Loucy (cell line): ENCODE measurements at regions not wholly inside any gene's neighbourhood (a gene's known extent, or its start where the extent isn't known, plus 50 kb on each side); places are given as distances from the start of the nearest gene placed in this dataset.

Experiments
- H2AFZ ChIP-seq: fragments of 200-600 bp; sonication (generic); 2 replicates; pipeline ENCODE4 v1.6.0; 2016; ENCODE audit warnings: antibody characterized with exemption, mild to moderate bottlenecking, low read length, moderate library complexity
- H3F3A ChIP-seq: fragments of 200-600 bp; 2 replicates; pipeline ENCODE4 v1.6.0; 2016; ENCODE audit warnings: antibody characterized with exemption, low read depth, mild to moderate bottlenecking
- H3K27me3 ChIP-seq: fragments of 200-600 bp; sonication (generic); 2 replicates; pipeline ENCODE4 v1.6.1; 2014; ENCODE audit warnings: low read length, mild to moderate bottlenecking; ENCODE audit not compliant: insufficient read depth, poor library complexity, severe bottlenecking
- H3K36me3 ChIP-seq: fragments of 200-600 bp; sonication (generic); 2 replicates; pipeline ENCODE4 v1.6.1; 2016; ENCODE audit warnings: low read length; ENCODE audit not compliant: insufficient read depth
- H3K4me1 ChIP-seq: fragments of 200-600 bp; sonication (generic); 2 replicates; pipeline ENCODE4 v1.5.1; 2014; ENCODE audit warnings: low read length, mild to moderate bottlenecking; ENCODE audit not compliant: insufficient read depth, poor library complexity, severe bottlenecking
- H3K4me2 ChIP-seq: fragments of 200-600 bp; sonication (generic); 2 replicates; pipeline ENCODE4 v1.6.0; 2014; ENCODE audit warnings: antibody characterized with exemption, low read length, low read depth, mild to moderate bottlenecking; ENCODE audit not compliant: poor library complexity, severe bottlenecking
- H3K4me3 ChIP-seq: fragments of 200-600 bp; sonication (generic); 2 replicates; pipeline ENCODE4 v1.5.1; 2014; ENCODE audit warnings: low read length, mild to moderate bottlenecking, mixed read lengths; ENCODE audit not compliant: poor library complexity, severe bottlenecking
- H3K79me2 ChIP-seq: fragments of 200-600 bp; sonication (generic); 2 replicates; pipeline ENCODE4 v1.6.1; 2014; ENCODE audit warnings: low read length; ENCODE audit not compliant: insufficient read depth
- H3K9ac ChIP-seq: fragments of 200-600 bp; sonication (generic); 2 replicates; pipeline ENCODE4 v1.6.0; 2014; ENCODE audit warnings: mild to moderate bottlenecking, low read depth, low read length, moderate library complexity; ENCODE audit not compliant: poor library complexity, severe bottlenecking
- H3K9me2 ChIP-seq: fragments of 200-600 bp; sonication (generic); replicated peaks from 2 replicates; pipeline ENCODE4 v1.6.1; 2016; ENCODE audit warnings: low read depth, low read length, mixed read lengths
- H3K9me3 ChIP-seq: fragments of 200-600 bp; sonication (generic); 2 replicates; pipeline ENCODE4 v1.6.1; 2014; ENCODE audit warnings: mild to moderate bottlenecking, antibody characterized with exemption, low read length, low read depth; ENCODE audit not compliant: insufficient read depth
- H4K20me1 ChIP-seq: fragments of 200-600 bp; sonication (generic); 2 replicates; pipeline ENCODE4 v1.6.0; 2014; ENCODE audit warnings: antibody characterized with exemption, low read length, mild to moderate bottlenecking; ENCODE audit not compliant: insufficient read depth, poor library complexity, severe bottlenecking
- CTCF ChIP-seq: fragments of 200-600 bp; sonication (generic); conservative IDR thresholded peaks from 2 replicates; pipeline ENCODE4 v1.5.1; 2014; ENCODE audit warnings: mild to moderate bottlenecking, antibody characterized with exemption, low read length
- EZH2phosphoT487 ChIP-seq: fragments of 200-600 bp; IDR thresholded peaks from 2 replicates; pipeline ENCODE4 v1.6.1; 2018; ENCODE audit warnings: antibody characterized with exemption, mild to moderate bottlenecking, moderate library complexity, borderline replicate concordance

DNA sequence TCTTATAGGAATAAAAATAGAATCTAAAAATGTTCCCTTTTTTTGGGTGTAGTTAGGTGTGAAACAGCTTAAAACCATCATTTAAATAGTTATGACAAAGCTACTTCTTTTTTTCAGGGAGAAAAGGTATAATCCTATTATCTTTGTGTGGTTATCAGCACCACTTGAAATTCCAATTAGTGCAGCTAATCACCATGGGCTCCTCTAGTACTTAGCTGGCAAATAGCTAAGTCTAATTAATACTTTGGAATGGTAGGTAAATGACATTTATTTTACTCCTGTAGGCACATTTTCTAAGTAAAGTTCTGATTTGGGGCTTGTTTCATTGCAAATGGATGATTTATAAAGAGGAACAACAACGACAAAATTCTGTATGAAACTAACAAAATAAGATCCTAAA is 132.6 kb downstream of the OLFM4 start:
- Histone ChIP-seq H3K9ac (no peak overlapping the region), H4K20me1 (no peaks in the 10 kb centered on the region), H3K4me3 (no peak overlapping the region), H3K9me2 (no peaks in the 10 kb centered on the region), H3K27me3 (no peaks in the 10 kb centered on the region), H3K79me2 (no peaks in the 10 kb centered on the region), H2AFZ (no peak overlapping the region), H3K4me2 (no peak overlapping the region), H3K36me3 (no peaks in the 10 kb centered on the region), H3K4me1 (no peaks in the 10 kb centered on the region), H3K9me3 (no peaks in the 10 kb centered on the region), H3F3A (no peaks in the 10 kb centered on the region)
- TF ChIP-seq CTCF = no peak

DNA sequence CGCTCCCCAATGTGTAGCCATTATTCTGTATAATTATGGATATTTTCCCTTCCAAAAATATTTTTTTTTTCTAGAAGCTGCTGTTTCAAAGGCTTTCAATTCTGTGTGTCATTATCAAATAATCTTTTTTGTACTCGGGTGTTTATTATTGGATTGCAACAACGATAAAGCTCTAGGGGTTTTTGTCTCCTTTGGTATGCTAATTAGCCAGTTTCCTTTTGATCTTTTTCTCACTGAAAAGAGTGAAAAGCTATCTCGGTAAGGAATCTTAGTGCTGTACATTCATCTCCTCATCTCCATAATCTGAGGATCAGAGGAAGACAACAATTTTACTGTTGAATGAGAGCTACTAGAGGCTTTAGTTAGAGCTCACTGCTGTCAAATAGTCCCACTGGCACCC is 136.6 kb downstream of the OLFM4 start:
- Histone ChIP-seq H3F3A (no peaks in the 10 kb centered on the region), H3K4me3 (no peak overlapping the region), H3K27me3 (no peaks in the 10 kb centered on the region)

GRCh38 chr13:53167561-53167960 is 138.9 kb downstream of the OLFM4 start:
- Histone ChIP-seq H3K9me3 (no peaks in the 10 kb centered on the region), H4K20me1 (no peaks in the 10 kb centered on the region), H3K4me3 (no peak overlapping the region), H3K36me3 (no peaks in the 10 kb centered on the region), H3K9me2 (no peaks in the 10 kb centered on the region), H3F3A (no peaks in the 10 kb centered on the region), H3K9ac (no peak overlapping the region), H3K4me2 (no peak overlapping the region), H3K79me2 (no peaks in the 10 kb centered on the region), H3K27me3 (no peaks in the 10 kb centered on the region), H2AFZ (no peak overlapping the region), H3K4me1 (no peaks in the 10 kb centered on the region)
- no peak for TF ChIP-seq CTCF
- no peak for TF ChIP-seq EZH2phosphoT487

More for the DNA sequence above, 136.6 kb downstream of the OLFM4 start:
- no peak overlapping the region for H2AFZ ChIP-seq
- no peaks in the 10 kb centered on the region for H4K20me1 ChIP-seq
- H3K9ac ChIP-seq = no peak overlapping the region
- TF ChIP-seq CTCF = no peak
- TF ChIP-seq EZH2phosphoT487 = no peak
- no peaks in the 10 kb centered on the region for H3K4me1 ChIP-seq
- H3K9me2 ChIP-seq = no peaks in the 10 kb centered on the region
- H3K36me3 ChIP-seq = no peaks in the 10 kb centered on the region
- no peak overlapping the region for H3K4me2 ChIP-seq
- no peaks in the 10 kb centered on the region for H3K9me3 ChIP-seq
- H3K79me2 ChIP-seq = no peaks in the 10 kb centered on the region
